ENCODE measurements at regions not wholly inside any gene's neighbourhood (a gene's known extent, or its start where the extent isn't known, plus 50 kb on each side); places are given as distances from the start of the nearest gene placed in this dataset.

DNA sequence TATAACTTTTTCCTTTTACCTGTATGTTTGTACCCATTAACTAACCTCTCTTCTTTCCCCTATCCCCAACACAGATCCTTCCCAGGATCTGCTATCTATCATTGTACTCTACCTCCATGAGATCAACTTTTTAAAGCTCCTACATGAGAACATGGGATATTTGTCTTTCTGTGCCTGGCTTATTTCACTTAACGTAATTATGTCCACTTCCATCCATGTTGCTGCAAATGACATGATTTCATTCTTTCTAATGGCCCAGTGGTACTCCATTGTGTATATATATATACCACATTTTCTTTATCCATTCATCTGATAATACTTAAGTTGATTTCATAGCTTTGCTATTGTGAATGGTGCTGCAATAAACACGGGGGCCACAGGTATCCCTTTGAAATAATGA lies 135.9 kb upstream of the THUMPD2 start:
- TF ChIP-seq, protein P1, sequence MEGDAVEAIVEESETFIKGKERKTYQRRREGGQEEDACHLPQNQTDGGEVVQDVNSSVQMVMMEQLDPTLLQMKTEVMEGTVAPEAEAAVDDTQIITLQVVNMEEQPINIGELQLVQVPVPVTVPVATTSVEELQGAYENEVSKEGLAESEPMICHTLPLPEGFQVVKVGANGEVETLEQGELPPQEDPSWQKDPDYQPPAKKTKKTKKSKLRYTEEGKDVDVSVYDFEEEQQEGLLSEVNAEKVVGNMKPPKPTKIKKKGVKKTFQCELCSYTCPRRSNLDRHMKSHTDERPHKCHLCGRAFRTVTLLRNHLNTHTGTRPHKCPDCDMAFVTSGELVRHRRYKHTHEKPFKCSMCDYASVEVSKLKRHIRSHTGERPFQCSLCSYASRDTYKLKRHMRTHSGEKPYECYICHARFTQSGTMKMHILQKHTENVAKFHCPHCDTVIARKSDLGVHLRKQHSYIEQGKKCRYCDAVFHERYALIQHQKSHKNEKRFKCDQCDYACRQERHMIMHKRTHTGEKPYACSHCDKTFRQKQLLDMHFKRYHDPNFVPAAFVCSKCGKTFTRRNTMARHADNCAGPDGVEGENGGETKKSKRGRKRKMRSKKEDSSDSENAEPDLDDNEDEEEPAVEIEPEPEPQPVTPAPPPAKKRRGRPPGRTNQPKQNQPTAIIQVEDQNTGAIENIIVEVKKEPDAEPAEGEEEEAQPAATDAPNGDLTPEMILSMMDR (IDR thresholded peaks at IDR 0.05), result no peak
- TF ChIP-seq POLR2A (IDR thresholded peaks at IDR 0.05), result no peak
